Ishikawa (cell line): ENCODE measurements at regions not wholly inside any gene's neighbourhood (a gene's known extent, or its start where the extent isn't known, plus 50 kb on each side); places are given as distances from the start of the nearest gene placed in this dataset.

Source experiments
- EP300 ChIP-seq: IDR thresholded peaks from 2 replicates; pipeline ENCODE4 v1.6.1; 2012; ENCODE audit warnings: borderline replicate concordance
- RAD21 ChIP-seq: IDR thresholded peaks from 2 replicates; pipeline ENCODE4 v1.6.1; 2012; ENCODE audit warnings: low read depth
- TEAD4 ChIP-seq: IDR thresholded peaks from 2 replicates; pipeline ENCODE4 v1.6.1; 2012
- USF1 ChIP-seq: IDR thresholded peaks from 2 replicates; pipeline ENCODE4 v1.6.1; 2012
- TF ChIP-seq, protein P1 (sequence below): IDR thresholded peaks from 2 replicates; pipeline ENCODE4 v1.6.1; 2012; ENCODE audit warnings: low read depth, mild to moderate bottlenecking

- TF ChIP-seq RAD21, result no peak
- no peak for TF ChIP-seq EP300
- no peak for TF ChIP-seq TEAD4
- no peak for TF ChIP-seq USF1
- TF ChIP-seq, protein P1, sequence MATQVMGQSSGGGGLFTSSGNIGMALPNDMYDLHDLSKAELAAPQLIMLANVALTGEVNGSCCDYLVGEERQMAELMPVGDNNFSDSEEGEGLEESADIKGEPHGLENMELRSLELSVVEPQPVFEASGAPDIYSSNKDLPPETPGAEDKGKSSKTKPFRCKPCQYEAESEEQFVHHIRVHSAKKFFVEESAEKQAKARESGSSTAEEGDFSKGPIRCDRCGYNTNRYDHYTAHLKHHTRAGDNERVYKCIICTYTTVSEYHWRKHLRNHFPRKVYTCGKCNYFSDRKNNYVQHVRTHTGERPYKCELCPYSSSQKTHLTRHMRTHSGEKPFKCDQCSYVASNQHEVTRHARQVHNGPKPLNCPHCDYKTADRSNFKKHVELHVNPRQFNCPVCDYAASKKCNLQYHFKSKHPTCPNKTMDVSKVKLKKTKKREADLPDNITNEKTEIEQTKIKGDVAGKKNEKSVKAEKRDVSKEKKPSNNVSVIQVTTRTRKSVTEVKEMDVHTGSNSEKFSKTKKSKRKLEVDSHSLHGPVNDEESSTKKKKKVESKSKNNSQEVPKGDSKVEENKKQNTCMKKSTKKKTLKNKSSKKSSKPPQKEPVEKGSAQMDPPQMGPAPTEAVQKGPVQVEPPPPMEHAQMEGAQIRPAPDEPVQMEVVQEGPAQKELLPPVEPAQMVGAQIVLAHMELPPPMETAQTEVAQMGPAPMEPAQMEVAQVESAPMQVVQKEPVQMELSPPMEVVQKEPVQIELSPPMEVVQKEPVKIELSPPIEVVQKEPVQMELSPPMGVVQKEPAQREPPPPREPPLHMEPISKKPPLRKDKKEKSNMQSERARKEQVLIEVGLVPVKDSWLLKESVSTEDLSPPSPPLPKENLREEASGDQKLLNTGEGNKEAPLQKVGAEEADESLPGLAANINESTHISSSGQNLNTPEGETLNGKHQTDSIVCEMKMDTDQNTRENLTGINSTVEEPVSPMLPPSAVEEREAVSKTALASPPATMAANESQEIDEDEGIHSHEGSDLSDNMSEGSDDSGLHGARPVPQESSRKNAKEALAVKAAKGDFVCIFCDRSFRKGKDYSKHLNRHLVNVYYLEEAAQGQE, result no peak
These were observed 91.8 kb downstream of the SLC41A2 start for GRCh38 chr12:104866291-104866690.
